Kidney (tissue), 13 donors: ENCODE measurements at regions not wholly inside any gene's neighbourhood (a gene's known extent, or its start where the extent isn't known, plus 50 kb on each side); places are given as distances from the start of the nearest gene placed in this dataset.

Experiments
- DNase-seq, 5 donors: peaks; one replicate each; pipeline ENCODE4 v3.0.0-alpha.2; 2013 to 2020
- FAIRE-seq: peaks from 2 replicates; lab custom pipeline; 2012; peaks lifted over from hg19 to GRCh38; lab: Jason Lieb, UNC
- H3K27ac ChIP-seq, 2 donors: one replicate each; pipeline ENCODE4 v1.7.0; 2013; ENCODE audit warnings: low read depth in 2 of 2, low read length in 2 of 2, inconsistent platforms in 1 of 2
- H3K27me3 ChIP-seq: one replicate; pipeline ENCODE4 v1.7.1; 2013; ENCODE audit warnings: low read length, inconsistent platforms; ENCODE audit not compliant: control insufficient read depth, insufficient read depth
- H3K36me3 ChIP-seq, 3 donors: one replicate each; pipeline versions ENCODE4 v1.7.0 to v1.7.1; 2013; ENCODE audit warnings: low read length in 3 of 3, control low read depth in 1 of 3, inconsistent platforms in 1 of 3; ENCODE audit not compliant: insufficient read depth in 3 of 3, control insufficient read depth in 2 of 3
- H3K4me1 ChIP-seq, 3 donors: one replicate each; pipeline versions ENCODE4 v1.7.0 to v1.7.1; 2013; ENCODE audit warnings: low read length in 3 of 3, inconsistent platforms in 1 of 3, low read depth in 1 of 3; ENCODE audit not compliant: control insufficient read depth in 2 of 3, insufficient read depth in 2 of 3
- H3K4me3 ChIP-seq, 3 donors: one replicate each; pipeline versions ENCODE4 v1.7.0 to v1.8.1; 2013; ENCODE audit warnings: low read length in 3 of 3, control low read depth in 1 of 3, inconsistent platforms in 1 of 3
- H3K9ac ChIP-seq, 3 donors: one replicate each; pipeline versions ENCODE4 v1.7.0 to v1.7.1; 2013; ENCODE audit warnings: low read length in 3 of 3, control low read depth in 1 of 3, inconsistent platforms in 1 of 3
- H3K9me3 ChIP-seq, 3 donors: one replicate each; pipeline versions ENCODE4 v1.7.0 to v1.7.1; 2013; ENCODE audit warnings: low read length in 3 of 3, control low read depth in 1 of 3, inconsistent platforms in 1 of 3; ENCODE audit not compliant: control insufficient read depth in 2 of 3, insufficient read depth in 1 of 3
- intact Hi-C: fragments of 100-400 bp; cut with DNase I; formaldehyde crosslinking; loops from one replicate; pipeline ENCODE4 v1.11.1; 2022
- TF ChIP-seq, protein P1 (sequence below): IDR thresholded peaks from 3 replicates; pipeline ENCODE4 v1.5.1; 2012; ENCODE audit warnings: mild to moderate bottlenecking, moderate library complexity, borderline replicate concordance; ENCODE audit not compliant: insufficient read depth; ENCODE audit errors: extremely low read depth
- donor health status: control.
- donor health status: control.
- donor health status: control.
- donor health status: control.
- donor health status: control.
- donor health status: DM: yes; HTN: yes; CAD: no.
- donor health status: Normal renal cell carcinoma (clear cell type).

GRCh38 chr1:207264663-207265252 is 56.7 kb upstream of the CD55 start:
- no peak overlapping the region for H3K4me3 ChIP-seq
- no peaks in the 10 kb centered on the region for H3K4me1 ChIP-seq
- TF ChIP-seq, protein P1, sequence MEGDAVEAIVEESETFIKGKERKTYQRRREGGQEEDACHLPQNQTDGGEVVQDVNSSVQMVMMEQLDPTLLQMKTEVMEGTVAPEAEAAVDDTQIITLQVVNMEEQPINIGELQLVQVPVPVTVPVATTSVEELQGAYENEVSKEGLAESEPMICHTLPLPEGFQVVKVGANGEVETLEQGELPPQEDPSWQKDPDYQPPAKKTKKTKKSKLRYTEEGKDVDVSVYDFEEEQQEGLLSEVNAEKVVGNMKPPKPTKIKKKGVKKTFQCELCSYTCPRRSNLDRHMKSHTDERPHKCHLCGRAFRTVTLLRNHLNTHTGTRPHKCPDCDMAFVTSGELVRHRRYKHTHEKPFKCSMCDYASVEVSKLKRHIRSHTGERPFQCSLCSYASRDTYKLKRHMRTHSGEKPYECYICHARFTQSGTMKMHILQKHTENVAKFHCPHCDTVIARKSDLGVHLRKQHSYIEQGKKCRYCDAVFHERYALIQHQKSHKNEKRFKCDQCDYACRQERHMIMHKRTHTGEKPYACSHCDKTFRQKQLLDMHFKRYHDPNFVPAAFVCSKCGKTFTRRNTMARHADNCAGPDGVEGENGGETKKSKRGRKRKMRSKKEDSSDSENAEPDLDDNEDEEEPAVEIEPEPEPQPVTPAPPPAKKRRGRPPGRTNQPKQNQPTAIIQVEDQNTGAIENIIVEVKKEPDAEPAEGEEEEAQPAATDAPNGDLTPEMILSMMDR = no peak
- no peak overlapping the region for H3K27ac ChIP-seq
- FAIRE-seq (no peak), DNase-seq (no peak)
- no peaks in the 10 kb centered on the region for H3K36me3 ChIP-seq
- H3K27me3 ChIP-seq = no peaks in the 10 kb centered on the region
- intact Hi-C loops = no loop called here
- no peak overlapping the region for H3K9ac ChIP-seq
- no peaks in the 10 kb centered on the region for H3K9me3 ChIP-seq

GRCh38 chr1:207268337-207268736 is 53.1 kb upstream of the CD55 start:
- H3K27me3 ChIP-seq = no peaks in the 10 kb centered on the region
- no peak for DNase-seq
- H3K36me3 ChIP-seq = no peaks in the 10 kb centered on the region
- no peak overlapping the region for H3K27ac ChIP-seq
- no peaks in the 10 kb centered on the region for H3K9me3 ChIP-seq
- no peak overlapping the region for H3K4me3 ChIP-seq
- H3K9ac ChIP-seq = no peak overlapping the region
- intact Hi-C loops = no loop called here
- no peak for FAIRE-seq
- H3K4me1 ChIP-seq = no peaks in the 10 kb centered on the region
- TF ChIP-seq, protein P1 = no peak

DNA sequence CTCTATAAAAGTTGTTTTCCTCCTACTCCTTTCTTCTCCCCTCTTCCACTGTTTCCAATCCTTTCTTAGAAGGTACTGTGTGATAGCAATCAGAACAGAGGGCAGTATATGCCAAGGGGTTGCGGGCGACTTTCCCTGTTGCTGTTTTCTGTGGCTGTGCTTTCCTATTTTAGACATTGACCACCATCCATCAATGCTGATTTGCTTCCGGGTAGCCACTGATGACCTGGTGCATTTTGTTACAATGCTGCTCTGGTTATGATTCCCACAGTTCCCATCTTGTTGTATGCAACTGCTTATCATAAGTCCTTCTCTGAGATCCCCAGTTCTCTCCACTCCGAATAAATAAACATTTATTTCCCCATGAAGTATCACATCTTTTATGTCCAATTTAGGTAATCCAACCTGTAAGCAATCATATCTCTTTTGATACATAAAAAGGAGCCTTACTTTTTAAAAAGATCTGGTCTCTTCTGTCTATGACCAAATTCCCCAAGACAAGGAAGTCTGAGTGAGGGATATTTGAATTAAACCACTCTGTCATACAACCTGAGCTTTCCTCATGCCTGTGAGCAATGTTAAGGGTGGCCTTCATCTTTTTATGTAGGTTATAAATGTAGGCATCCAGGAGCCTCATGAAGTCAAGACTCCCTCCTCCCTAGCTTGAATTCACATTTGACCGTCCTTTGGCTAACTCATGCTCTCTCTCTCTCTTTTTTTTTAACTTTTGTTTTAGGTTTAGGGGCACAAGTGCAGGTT is 52.5 kb upstream of the CD55 start:
- H3K36me3 ChIP-seq = no peaks in the 10 kb centered on the region
- H3K4me3 ChIP-seq = no peak overlapping the region
- H3K9ac ChIP-seq = no peak overlapping the region
- no peak overlapping the region for H3K27ac ChIP-seq
- intact Hi-C loops = no loop called here
- no peaks in the 10 kb centered on the region for H3K4me1 ChIP-seq
- FAIRE-seq (no peak), DNase-seq (no peak)
- TF ChIP-seq, protein P1 = no peak
- no peaks in the 10 kb centered on the region for H3K9me3 ChIP-seq
- no peaks in the 10 kb centered on the region for H3K27me3 ChIP-seq
